B cell (primary cell): ENCODE measurements at regions not wholly inside any gene's neighbourhood (a gene's known extent, or its start where the extent isn't known, plus 50 kb on each side); places are given as distances from the start of the nearest gene placed in this dataset.

Experiments
- ATAC-seq: fragments of 200-7000 bp; cut with Tn5 transposase; one replicate; pipeline ENCODE4 v1.10.0; 2021; ENCODE audit warnings: low read depth, mild to moderate bottlenecking, moderate number of reproducible peaks, moderate library complexity
- CTCF ChIA-PET: fragments of 350-600 bp; sonication (Branson Sonifier 250); formaldehyde crosslinking; loops from one replicate; lab custom pipeline; 2021; ENCODE audit warnings: antibody characterized with exemption, inconsistent platforms; lab: Charles Lee
- POLR2A ChIA-PET: fragments of 350-600 bp; sonication (Branson Sonifier 250); formaldehyde crosslinking; loops from one replicate; lab custom pipeline; 2021; ENCODE audit warnings: antibody characterized with exemption; lab: Charles Lee
- DNase-seq: peaks from one replicate; pipeline ENCODE4 v3.0.0; 2013
- H2AFZ ChIP-seq: 2 replicates; pipeline ENCODE4 v1.6.1; 2012; ENCODE audit warnings: mild to moderate bottlenecking, low read depth, low read length; ENCODE audit not compliant: insufficient read depth, poor library complexity, severe bottlenecking
- H3K27ac ChIP-seq, 2 donors: 1 replicate in 1 of 2; 2 replicates in 1 of 2; pipeline ENCODE4 v1.5.1; 2012 to 2013; ENCODE audit warnings: low read length in 2 of 2, mild to moderate bottlenecking in 2 of 2, moderate library complexity in 1 of 2
- H3K27me3 ChIP-seq, 4 experiments: fragments of 200-600 bp in 1 of 4; sonication (generic) in 1 of 4; replicated peaks in 1 of 4; 1 replicate in 2 of 4; 2 replicates in 2 of 4; pipeline versions ENCODE4 v1.6.1 to v1.7.0; 2013 to 2016; ENCODE audit warnings: low read length in 3 of 4, mild to moderate bottlenecking in 2 of 4, mixed read lengths in 1 of 4, moderate library complexity in 1 of 4; ENCODE audit not compliant: insufficient read depth in 4 of 4, control insufficient read depth in 3 of 4; ENCODE audit errors: control extremely low read depth in 1 of 4
- H3K36me3 ChIP-seq, 2 experiments: replicated peaks in 1 of 2; 1 replicate in 1 of 2; 2 replicates in 1 of 2; pipeline versions ENCODE4 v1.6.1 to v1.7.1; 2013; ENCODE audit warnings: low read length in 1 of 2; ENCODE audit not compliant: insufficient read depth in 2 of 2, control insufficient read depth in 1 of 2; ENCODE audit errors: control extremely low read depth in 1 of 2, extremely low read depth in 1 of 2
- H3K4me1 ChIP-seq, 2 donors: fragments of 200-600 bp in 1 of 2; sonication (generic) in 1 of 2; 1 replicate in 1 of 2; 2 replicates in 1 of 2; pipeline versions ENCODE4 v1.5.1 to v1.6.1; 2013 to 2017; ENCODE audit warnings: low read length in 2 of 2; ENCODE audit not compliant: control insufficient read depth in 2 of 2, insufficient read depth in 2 of 2
- H3K4me2 ChIP-seq: replicated peaks from 2 replicates; pipeline ENCODE3; 2012; ENCODE audit warnings: mild to moderate bottlenecking, low read depth, low read length; ENCODE audit not compliant: poor library complexity, severe bottlenecking
- H3K4me3 ChIP-seq, 5 experiments: fragments of 200-600 bp in 1 of 5; sonication (generic) in 1 of 5; 1 replicate in 3 of 5; 2 replicates in 2 of 5; pipeline versions ENCODE4 v1.5.1 to v1.7.0; 2011 to 2016; ENCODE audit warnings: low read length in 4 of 5, mild to moderate bottlenecking in 4 of 5, low read depth in 2 of 5, control low read depth in 1 of 5, moderate library complexity in 1 of 5; ENCODE audit not compliant: insufficient read depth in 1 of 5; ENCODE audit errors: control extremely low read depth in 1 of 5, extremely low read depth in 1 of 5
- H3K79me2 ChIP-seq: fragments of 200-600 bp; sonication (generic); one replicate; pipeline ENCODE4 v1.6.0; 2016; ENCODE audit warnings: low read length; ENCODE audit not compliant: control insufficient read depth, insufficient read depth
- H3K9ac ChIP-seq: fragments of 200-600 bp; sonication (generic); 2 replicates; pipeline ENCODE4 v1.6.1; 2017; ENCODE audit warnings: mild to moderate bottlenecking, low read length, moderate library complexity
- H3K9me3 ChIP-seq, 3 donors: one replicate each; pipeline versions ENCODE4 v1.6.1 to v1.7.1; 2013; ENCODE audit warnings: low read length in 2 of 3; ENCODE audit not compliant: control insufficient read depth in 2 of 3, insufficient read depth in 1 of 3; ENCODE audit errors: control extremely low read depth in 1 of 3
- H4K20me1 ChIP-seq: 2 replicates; pipeline ENCODE4 v1.6.0; 2012; ENCODE audit warnings: mild to moderate bottlenecking, low read length; ENCODE audit not compliant: insufficient read depth, control insufficient read depth, poor library complexity, severe bottlenecking
- H3K27ac Mint-ChIP-seq: one replicate; pipeline ENCODE4 v1.8.0; 2021; ENCODE audit warnings: mixed read lengths
- H3K27me3 Mint-ChIP-seq: one replicate; pipeline ENCODE4 v1.8.0; 2021; ENCODE audit warnings: mixed read lengths
- H3K4me1 Mint-ChIP-seq: one replicate; pipeline ENCODE4 v1.8.0; 2021; ENCODE audit warnings: mixed read lengths
- H3K4me3 Mint-ChIP-seq: one replicate; pipeline ENCODE4 v1.8.0; 2021; ENCODE audit warnings: mixed read lengths
- H3K9me3 Mint-ChIP-seq: one replicate; pipeline ENCODE4 v1.8.0; 2022; ENCODE audit warnings: mixed read lengths; ENCODE audit not compliant: insufficient read depth
- EZH2 ChIP-seq: IDR thresholded peaks from 2 replicates; pipeline ENCODE4 v1.6.1; 2012; ENCODE audit warnings: borderline replicate concordance, low read depth, mild to moderate bottlenecking, moderate library complexity, low read length; ENCODE audit not compliant: insufficient read depth, poor library complexity, severe bottlenecking
- WGBS: methylation state at CpG from one replicate; pipeline ENCODE4 v1.1.5; 2013; ENCODE audit warnings: missing lambda C conversion rate; ENCODE audit not compliant: insufficient coverage; 5-methylcytosine and 5-hydroxymethylcytosine counted together
- intact Hi-C: fragments of 100-400 bp; cut with micrococcal nuclease; formaldehyde crosslinking; loops from one replicate; pipeline ENCODE4 v1.10.0; 2022
- TF ChIP-seq, protein P1 (sequence below): fragments of 200-600 bp; IDR thresholded peaks from one replicate; pipeline ENCODE4 v1.8.0; 2022; ENCODE audit warnings: antibody characterized with exemption, mild to moderate bottlenecking

GRCh38 chr4:176868676-176869075 lies 76.0 kb upstream of the VEGFC start:
- DNase-seq (no peak), ATAC-seq (no peak)
- H3K4me3 ChIP-seq: no peak overlapping the region
- no peaks in the 10 kb centered on the region for H3K4me1 ChIP-seq
- no peak overlapping the region for H3K9ac ChIP-seq
- no peak overlapping the region for H3K27ac ChIP-seq
- H3K36me3 ChIP-seq: no peaks in the 10 kb centered on the region
- no peak overlapping the region for H2AFZ ChIP-seq
- H3K79me2 ChIP-seq: no peaks in the 10 kb centered on the region
- TF ChIP-seq, protein P1, sequence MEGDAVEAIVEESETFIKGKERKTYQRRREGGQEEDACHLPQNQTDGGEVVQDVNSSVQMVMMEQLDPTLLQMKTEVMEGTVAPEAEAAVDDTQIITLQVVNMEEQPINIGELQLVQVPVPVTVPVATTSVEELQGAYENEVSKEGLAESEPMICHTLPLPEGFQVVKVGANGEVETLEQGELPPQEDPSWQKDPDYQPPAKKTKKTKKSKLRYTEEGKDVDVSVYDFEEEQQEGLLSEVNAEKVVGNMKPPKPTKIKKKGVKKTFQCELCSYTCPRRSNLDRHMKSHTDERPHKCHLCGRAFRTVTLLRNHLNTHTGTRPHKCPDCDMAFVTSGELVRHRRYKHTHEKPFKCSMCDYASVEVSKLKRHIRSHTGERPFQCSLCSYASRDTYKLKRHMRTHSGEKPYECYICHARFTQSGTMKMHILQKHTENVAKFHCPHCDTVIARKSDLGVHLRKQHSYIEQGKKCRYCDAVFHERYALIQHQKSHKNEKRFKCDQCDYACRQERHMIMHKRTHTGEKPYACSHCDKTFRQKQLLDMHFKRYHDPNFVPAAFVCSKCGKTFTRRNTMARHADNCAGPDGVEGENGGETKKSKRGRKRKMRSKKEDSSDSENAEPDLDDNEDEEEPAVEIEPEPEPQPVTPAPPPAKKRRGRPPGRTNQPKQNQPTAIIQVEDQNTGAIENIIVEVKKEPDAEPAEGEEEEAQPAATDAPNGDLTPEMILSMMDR: no peak
- no peak for TF ChIP-seq EZH2
- no peaks in the 10 kb centered on the region for H4K20me1 ChIP-seq
- H3K27me3 ChIP-seq: no peaks in the 10 kb centered on the region
- intact Hi-C loops: no loop called here
- no peak overlapping the region for H3K4me3 Mint-ChIP-seq
- H3K9me3 Mint-ChIP-seq: no peaks in the 10 kb centered on the region
- no peaks in the 10 kb centered on the region for H3K9me3 ChIP-seq
- WGBS: 72% methylated on average over 2 of the region's 2 CpGs
- H3K27ac Mint-ChIP-seq: no peak overlapping the region
- ChIA-PET POLR2A (no interaction called here), CTCF (no interaction called here)
- H3K4me1 Mint-ChIP-seq: no peaks in the 10 kb centered on the region
- no peak overlapping the region for H3K4me2 ChIP-seq
- H3K27me3 Mint-ChIP-seq: no peaks in the 10 kb centered on the region

- no peaks in the 10 kb centered on the region for H4K20me1 ChIP-seq
- TF ChIP-seq, protein P1: no peak
- TF ChIP-seq EZH2: no peak
Observed at GRCh38 chr4:176872461-176872860, 79.7 kb upstream of the VEGFC start.

More at GRCh38 chr4:176872461-176872860, 79.7 kb upstream of the VEGFC start:
- Histone ChIP-seq H3K36me3 (no peaks in the 10 kb centered on the region), H3K4me2 (no peak overlapping the region), H2AFZ (no peak overlapping the region), H3K4me3 (no peak overlapping the region), H3K27ac (no peak overlapping the region), H3K9ac (no peak overlapping the region), H3K79me2 (no peaks in the 10 kb centered on the region), H3K4me1 (no peaks in the 10 kb centered on the region), H3K27me3 (no peaks in the 10 kb centered on the region), H3K9me3 (no peaks in the 10 kb centered on the region)
- no peak overlapping the region for H3K27ac Mint-ChIP-seq
- WGBS: 92% methylated on average over 3 of the region's 3 CpGs
- no peaks in the 10 kb centered on the region for H3K9me3 Mint-ChIP-seq
- no peaks in the 10 kb centered on the region for H3K27me3 Mint-ChIP-seq
- H3K4me1 Mint-ChIP-seq: no peaks in the 10 kb centered on the region
- DNase-seq (no peak), ATAC-seq (no peak)
- no peak overlapping the region for H3K4me3 Mint-ChIP-seq
- CTCF ChIA-PET: interaction anchor here (0.7 kb wide), 1 partner anchor 23 kb away, joined by 3 read pairs; no protein-coding TSS in a partner anchor
- intact Hi-C loops: no loop called here
- POLR2A ChIA-PET: no interaction called here
